Liver (tissue), 8 donors: ENCODE measurements at regions not wholly inside any gene's neighbourhood (a gene's known extent, or its start where the extent isn't known, plus 50 kb on each side); places are given as distances from the start of the nearest gene placed in this dataset.

Experiments
- DNase-seq: peaks from one replicate; pipeline ENCODE4 v3.0.0-alpha.2; 2017; ENCODE audit warnings: low spot score
- H3K27ac ChIP-seq, 2 donors: one replicate each; pipeline ENCODE4 v1.7.0; 2013; ENCODE audit warnings: inconsistent platforms in 2 of 2, low read length in 2 of 2, control low read depth in 1 of 2, low read depth in 1 of 2, mild to moderate bottlenecking in 1 of 2
- H3K27me3 ChIP-seq, 4 donors: one replicate each; pipeline versions ENCODE4 v1.6.1 to v1.7.0; 2013; ENCODE audit warnings: low read length in 3 of 4, inconsistent platforms in 1 of 4, mild to moderate bottlenecking in 1 of 4, moderate library complexity in 1 of 4; ENCODE audit not compliant: control insufficient read depth in 4 of 4, insufficient read depth in 4 of 4
- H3K36me3 ChIP-seq, 4 donors: one replicate each; pipeline versions ENCODE4 v1.6.1 to v1.7.0; 2013; ENCODE audit warnings: low read length in 3 of 4, mild to moderate bottlenecking in 3 of 4, low read depth in 1 of 4, moderate library complexity in 1 of 4; ENCODE audit not compliant: control insufficient read depth in 4 of 4, insufficient read depth in 3 of 4
- H3K4me1 ChIP-seq, 4 donors: one replicate each; pipeline versions ENCODE4 v1.6.1 to v1.7.0; 2013; ENCODE audit warnings: low read length in 3 of 4, mild to moderate bottlenecking in 3 of 4, moderate library complexity in 1 of 4; ENCODE audit not compliant: control insufficient read depth in 4 of 4, insufficient read depth in 4 of 4
- H3K4me3 ChIP-seq, 3 donors: one replicate each; pipeline versions ENCODE4 v1.6.1 to v1.7.0; 2013; ENCODE audit warnings: low read length in 3 of 3, control low read depth in 1 of 3, low read depth in 1 of 3, mild to moderate bottlenecking in 1 of 3
- H3K9ac ChIP-seq, 2 donors: one replicate each; pipeline ENCODE4 v1.7.0; 2013; ENCODE audit warnings: low read length in 2 of 2, mild to moderate bottlenecking in 2 of 2, moderate library complexity in 2 of 2, control low read depth in 1 of 2, low read depth in 1 of 2
- H3K9me3 ChIP-seq, 4 donors: one replicate each; pipeline versions ENCODE4 v1.6.1 to v1.7.0; 2013; ENCODE audit warnings: low read length in 3 of 4; ENCODE audit not compliant: control insufficient read depth in 4 of 4
- ATF3 ChIP-seq: IDR thresholded peaks from 2 replicates; pipeline ENCODE4 v1.6.1; 2016; ENCODE audit warnings: antibody characterized with exemption
- CTCF ChIP-seq: fragments of 150-350 bp; IDR thresholded peaks from 2 replicates; pipeline ENCODE4 v1.5.1; 2017; ENCODE audit warnings: improper control_type of control experiment, low read depth, low read length; ENCODE audit not compliant: missing input control
- FOXA1 ChIP-seq: IDR thresholded peaks from 2 replicates; pipeline ENCODE4 v1.6.1; 2016; ENCODE audit warnings: antibody characterized with exemption
- FOXA2 ChIP-seq: IDR thresholded peaks from 2 replicates; pipeline ENCODE4 v1.6.1; 2016; ENCODE audit warnings: antibody characterized with exemption
- GABPA ChIP-seq, 2 donors: IDR thresholded peaks in 1 of 2; conservative IDR thresholded peaks in 1 of 2; 2 replicates each; pipeline ENCODE4 v1.6.1; 2016; ENCODE audit warnings: antibody characterized with exemption in 2 of 2, mild to moderate bottlenecking in 1 of 2, moderate library complexity in 1 of 2
- HNF4A ChIP-seq, 2 donors: conservative IDR thresholded peaks; 2 replicates each; pipeline ENCODE4 v1.6.1; 2016; ENCODE audit warnings: antibody characterized with exemption in 2 of 2, mild to moderate bottlenecking in 2 of 2
- HNF4G ChIP-seq: IDR thresholded peaks from 2 replicates; pipeline ENCODE4 v1.6.1; 2016; ENCODE audit warnings: antibody characterized with exemption
- MAX ChIP-seq: IDR thresholded peaks from 2 replicates; pipeline ENCODE4 v1.6.1; 2016; ENCODE audit warnings: antibody characterized with exemption
- NR2F2 ChIP-seq: IDR thresholded peaks from 2 replicates; pipeline ENCODE4 v1.6.1; 2016; ENCODE audit warnings: antibody characterized with exemption
- RAD21 ChIP-seq, 2 donors: IDR thresholded peaks; 2 replicates each; pipeline ENCODE4 v1.6.1; 2016; ENCODE audit warnings: antibody characterized with exemption in 2 of 2, mild to moderate bottlenecking in 2 of 2
- REST ChIP-seq: IDR thresholded peaks from 2 replicates; pipeline ENCODE4 v1.6.1; 2016; ENCODE audit warnings: antibody characterized with exemption, mild to moderate bottlenecking
- TAF1 ChIP-seq: conservative IDR thresholded peaks from 2 replicates; pipeline ENCODE4 v1.6.1; 2016; ENCODE audit warnings: antibody characterized with exemption, mild to moderate bottlenecking
- YY1 ChIP-seq: IDR thresholded peaks from 2 replicates; pipeline ENCODE4 v1.6.1; 2016; ENCODE audit warnings: antibody characterized with exemption, mild to moderate bottlenecking
- ZBTB33 ChIP-seq: IDR thresholded peaks from 2 replicates; pipeline ENCODE4 v1.6.1; 2016; ENCODE audit warnings: antibody characterized with exemption
- WGBS: extraction: QIAGEN DNeasy Blood & Tissue Kit; methylation state at CpG from one replicate; pipeline ENCODE4 v1.1.7; 2013; 5-methylcytosine and 5-hydroxymethylcytosine counted together
- donor health status: healthy.
- donor health status: healthy.
- donor health status: healthy.
- donor health status: healthy.
- donor health status: healthy.

GRCh38 chr22:44406341-44407170 is 91.5 kb downstream of the RTL6 start:
- no peaks in the 10 kb centered on the region for H3K4me1 ChIP-seq
- WGBS, result 86% methylated on average over 13 of the region's 13 CpGs
- H3K9me3 ChIP-seq, result no peaks in the 10 kb centered on the region
- no peak overlapping the region for H3K9ac ChIP-seq
- peaks cover 0 to 3% (median 0%) of the 10 kb centered on the region in 4 donors for H3K27me3 ChIP-seq
- TF ChIP-seq HNF4G (no peak), FOXA1 (no peak), GABPA (IDR thresholded peaks at IDR 0.05 in 1 of 2, conservative IDR thresholded peaks at IDR 0.05 in 1 of 2) (no peak), ZBTB33 (no peak), YY1 (no peak), MAX (no peak), ATF3 (no peak), CTCF (no peak)
- H3K36me3 ChIP-seq, result no peaks in the 10 kb centered on the region
- DNase-seq, result no peak
- H3K27ac ChIP-seq, result no peak overlapping the region
- H3K4me3 ChIP-seq, result no peak overlapping the region

- 87% methylated on average over 2 of the region's 2 CpGs for whole genome bisulfite sequencing
- H3K9me3 ChIP-seq, result no peaks in the 10 kb centered on the region
- no peaks in the 10 kb centered on the region for H3K4me1 ChIP-seq
- H3K9ac ChIP-seq, result no peak overlapping the region
- TF ChIP-seq GABPA (IDR thresholded peaks at IDR 0.05 in 1 of 2, conservative IDR thresholded peaks at IDR 0.05 in 1 of 2), result no peak
- TF ChIP-seq FOXA2, result no peak
- no peak for TF ChIP-seq ATF3
- TF ChIP-seq REST, result no peak
- no peak for TF ChIP-seq HNF4A (conservative IDR thresholded peaks at IDR 0.05)
- no peak for TF ChIP-seq TAF1
- no peak for TF ChIP-seq HNF4G
- no peak for TF ChIP-seq NR2F2
- no peak for TF ChIP-seq RAD21 (IDR thresholded peaks at IDR 0.05)
- H3K36me3 ChIP-seq, result no peaks in the 10 kb centered on the region
- no peaks in the 10 kb centered on the region for H3K27me3 ChIP-seq
- H3K4me3 ChIP-seq, result no peak overlapping the region
- no peak overlapping the region for H3K27ac ChIP-seq
- no peak for DNase-seq
Measured at GRCh38 chr22:44405661-44406060, 92.4 kb downstream of the RTL6 start.
